AG09309 (cell line): ENCODE measurements at regions not wholly inside any gene's neighbourhood (a gene's known extent, or its start where the extent isn't known, plus 50 kb on each side); places are given as distances from the start of the nearest gene placed in this dataset.

Experiments
- DNase-seq: peaks from one replicate; pipeline ENCODE4 v3.0.0-alpha.2; 2010; ENCODE audit warnings: low read depth
- H3K4me3 ChIP-seq: 2 replicates; pipeline ENCODE4 v1.5.1; 2011; ENCODE audit warnings: mild to moderate bottlenecking, low read depth, low read length, moderate library complexity; ENCODE audit not compliant: control insufficient read depth
- TF ChIP-seq, protein P1 (sequence below): IDR thresholded peaks from 2 replicates; pipeline ENCODE4 v1.5.1; 2011; ENCODE audit warnings: mild to moderate bottlenecking, low read depth, low read length, inconsistent platforms; ENCODE audit not compliant: insufficient read depth, control insufficient read depth; ENCODE audit errors: missing control alignments

DNA sequence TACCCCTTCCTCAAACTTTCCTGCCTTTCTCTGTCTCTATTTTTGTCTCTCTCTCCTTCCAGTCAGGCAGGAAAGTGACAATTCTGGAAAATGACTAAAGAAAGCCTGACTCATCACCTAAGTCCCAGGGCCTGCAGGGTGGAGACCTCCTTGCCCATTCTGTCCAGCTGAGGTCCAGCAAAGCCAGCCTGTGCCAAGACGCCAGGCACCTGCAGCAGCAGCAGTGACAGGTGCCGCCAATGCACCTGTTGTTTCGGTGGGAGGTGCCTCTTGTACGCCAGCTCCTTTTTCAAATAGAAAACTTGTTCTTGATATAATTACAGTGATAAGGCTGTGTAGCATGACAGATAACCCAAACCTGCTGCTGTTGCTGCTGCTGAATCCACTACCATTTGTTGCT lies 501.3 kb downstream of the NTRK3 start:
- TF ChIP-seq, protein P1, sequence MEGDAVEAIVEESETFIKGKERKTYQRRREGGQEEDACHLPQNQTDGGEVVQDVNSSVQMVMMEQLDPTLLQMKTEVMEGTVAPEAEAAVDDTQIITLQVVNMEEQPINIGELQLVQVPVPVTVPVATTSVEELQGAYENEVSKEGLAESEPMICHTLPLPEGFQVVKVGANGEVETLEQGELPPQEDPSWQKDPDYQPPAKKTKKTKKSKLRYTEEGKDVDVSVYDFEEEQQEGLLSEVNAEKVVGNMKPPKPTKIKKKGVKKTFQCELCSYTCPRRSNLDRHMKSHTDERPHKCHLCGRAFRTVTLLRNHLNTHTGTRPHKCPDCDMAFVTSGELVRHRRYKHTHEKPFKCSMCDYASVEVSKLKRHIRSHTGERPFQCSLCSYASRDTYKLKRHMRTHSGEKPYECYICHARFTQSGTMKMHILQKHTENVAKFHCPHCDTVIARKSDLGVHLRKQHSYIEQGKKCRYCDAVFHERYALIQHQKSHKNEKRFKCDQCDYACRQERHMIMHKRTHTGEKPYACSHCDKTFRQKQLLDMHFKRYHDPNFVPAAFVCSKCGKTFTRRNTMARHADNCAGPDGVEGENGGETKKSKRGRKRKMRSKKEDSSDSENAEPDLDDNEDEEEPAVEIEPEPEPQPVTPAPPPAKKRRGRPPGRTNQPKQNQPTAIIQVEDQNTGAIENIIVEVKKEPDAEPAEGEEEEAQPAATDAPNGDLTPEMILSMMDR: no peak
- DNase-seq: no peak
- H3K4me3 ChIP-seq: no peak overlapping the region

GRCh38 chr15:87753539-87753938 lies 503.0 kb downstream of the NTRK3 start:
- no peak overlapping the region for H3K4me3 ChIP-seq
- DNase-seq: no peak
- TF ChIP-seq, protein P1: no peak

GRCh38 chr15:87752250-87752951 lies 504.1 kb downstream of the NTRK3 start:
- DNase-seq: peak; percentile 76
- TF ChIP-seq, protein P1: no peak
- no peak overlapping the region for H3K4me3 ChIP-seq

- no peak for DNase-seq
- H3K4me3 ChIP-seq: no peak overlapping the region
- TF ChIP-seq, protein P1: no peak
These were observed 508.1 kb downstream of the NTRK3 start for GRCh38 chr15:87748483-87748882.

GRCh38 chr15:87747087-87747486 lies 509.5 kb downstream of the NTRK3 start:
- no peak for DNase-seq
- no peak overlapping the region for H3K4me3 ChIP-seq
- TF ChIP-seq, protein P1: no peak

DNA sequence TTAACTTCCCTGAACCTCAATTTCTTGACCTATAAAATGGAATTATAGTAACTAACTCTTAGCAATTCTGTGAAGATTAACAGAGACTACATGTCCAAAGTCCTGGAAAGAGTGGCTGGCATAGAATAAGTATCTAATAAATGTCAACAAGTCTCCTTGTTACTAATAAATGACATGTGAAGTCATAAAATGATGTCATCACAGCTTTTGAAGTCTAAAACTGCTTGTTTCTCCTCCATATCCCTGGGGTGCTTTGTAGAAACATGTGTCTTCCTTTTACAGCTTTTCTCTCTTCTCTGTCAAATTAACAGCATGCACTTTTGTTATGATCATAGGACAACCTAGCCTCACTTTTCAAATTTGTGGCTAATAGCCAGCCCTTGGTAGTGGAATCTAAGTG lies 510.2 kb downstream of the NTRK3 start:
- H3K4me3 ChIP-seq: no peak overlapping the region
- TF ChIP-seq, protein P1: no peak
- DNase-seq: no peak

GRCh38 chr15:87744815-87745214 lies 511.7 kb downstream of the NTRK3 start:
- DNase-seq: no peak
- no peak overlapping the region for H3K4me3 ChIP-seq
- TF ChIP-seq, protein P1: no peak
